Trophoblast cell (in vitro differentiated cells and primary cell): ENCODE measurements at regions not wholly inside any gene's neighbourhood (a gene's known extent, or its start where the extent isn't known, plus 50 kb on each side); places are given as distances from the start of the nearest gene placed in this dataset.
"Not testable (repeated sequence)": the region's sequence is repeated elsewhere in the genome, so short reads cannot be mapped to it uniquely, and the experiment has no call there.

Source experiments
- DNase-seq, 2 donors: peaks; one replicate each; pipeline ENCODE4 v3.0.0-alpha.2; 2016
- H2AFZ ChIP-seq: 2 replicates; pipeline ENCODE4 v1.6.1; 2013; ENCODE audit warnings: low read length, moderate library complexity, mild to moderate bottlenecking; ENCODE audit not compliant: insufficient read depth, poor library complexity
- H2AK5ac ChIP-seq: 2 replicates; pipeline ENCODE4 v1.6.1; 2013; ENCODE audit warnings: mild to moderate bottlenecking, low read length
- H2BK120ac ChIP-seq: 2 replicates; pipeline ENCODE4 v1.6.1; 2013; ENCODE audit warnings: low read length, mild to moderate bottlenecking, moderate library complexity; ENCODE audit not compliant: insufficient read depth, poor library complexity
- H2BK12ac ChIP-seq: 2 replicates; pipeline ENCODE4 v1.6.1; 2013; ENCODE audit warnings: mild to moderate bottlenecking, low read length, moderate library complexity
- H2BK5ac ChIP-seq: 2 replicates; pipeline ENCODE4 v1.6.1; 2013; ENCODE audit warnings: low read length, low read depth, moderate library complexity, mild to moderate bottlenecking; ENCODE audit not compliant: poor library complexity
- H3K14ac ChIP-seq: 2 replicates; pipeline ENCODE4 v1.6.1; 2013; ENCODE audit warnings: mild to moderate bottlenecking, low read length
- H3K18ac ChIP-seq: 2 replicates; pipeline ENCODE4 v1.6.1; 2013; ENCODE audit warnings: mild to moderate bottlenecking, low read length
- H3K23ac ChIP-seq: 2 replicates; pipeline ENCODE4 v1.6.1; 2013; ENCODE audit warnings: low read length
- H3K27ac ChIP-seq: 2 replicates; pipeline ENCODE4 v1.5.1; 2013; ENCODE audit warnings: low read depth, mild to moderate bottlenecking, inconsistent platforms, low read length, moderate library complexity
- H3K27me3 ChIP-seq: 2 replicates; pipeline ENCODE4 v1.6.1; 2013; ENCODE audit warnings: inconsistent platforms, mild to moderate bottlenecking, low read length, moderate library complexity; ENCODE audit not compliant: insufficient read depth
- H3K36me3 ChIP-seq, 2 experiments: 1 replicate in 1 of 2; 2 replicates in 1 of 2; pipeline ENCODE4 v1.6.1; 2013; ENCODE audit warnings: low read length in 2 of 2, mild to moderate bottlenecking in 2 of 2, moderate library complexity in 1 of 2; ENCODE audit not compliant: insufficient read depth in 2 of 2, control insufficient read depth in 1 of 2
- H3K4ac ChIP-seq: 2 replicates; pipeline ENCODE4 v1.6.1; 2013; ENCODE audit warnings: low read depth, mild to moderate bottlenecking, low read length, moderate library complexity
- H3K4me1 ChIP-seq, 2 experiments: 1 replicate in 1 of 2; 2 replicates in 1 of 2; pipeline ENCODE4 v1.6.1; 2013; ENCODE audit warnings: low read length in 2 of 2, mild to moderate bottlenecking in 2 of 2, moderate library complexity in 1 of 2; ENCODE audit not compliant: insufficient read depth in 2 of 2, control insufficient read depth in 1 of 2
- H3K4me2 ChIP-seq: 2 replicates; pipeline ENCODE4 v1.6.1; 2013; ENCODE audit warnings: inconsistent platforms, mild to moderate bottlenecking, low read length, moderate library complexity
- H3K4me3 ChIP-seq: 2 replicates; pipeline ENCODE4 v1.5.1; 2013; ENCODE audit warnings: mild to moderate bottlenecking, low read depth, low read length, inconsistent platforms
- H3K79me1 ChIP-seq: one replicate; pipeline ENCODE4 v1.6.1; 2013; ENCODE audit warnings: low read length
- H3K79me2 ChIP-seq: 2 replicates; pipeline ENCODE4 v1.6.1; 2013; ENCODE audit warnings: low read length, mild to moderate bottlenecking; ENCODE audit not compliant: control insufficient read depth, insufficient read depth, poor library complexity
- H3K9ac ChIP-seq: 2 replicates; pipeline ENCODE4 v1.6.1; 2013; ENCODE audit warnings: mild to moderate bottlenecking, low read length
- H3K9me3 ChIP-seq: 2 replicates; pipeline ENCODE4 v1.6.1; 2013; ENCODE audit warnings: low read depth, mild to moderate bottlenecking, control low read depth, inconsistent platforms, low read length; ENCODE audit not compliant: insufficient read depth
- H4K12ac ChIP-seq: 2 replicates; pipeline ENCODE4 v1.6.1; 2013; ENCODE audit warnings: low read depth, mild to moderate bottlenecking, low read length, moderate library complexity
- H4K8ac ChIP-seq: 2 replicates; pipeline ENCODE4 v1.6.1; 2013; ENCODE audit warnings: low read depth, mild to moderate bottlenecking, low read length, moderate library complexity
- H4K91ac ChIP-seq: one replicate; pipeline ENCODE4 v1.6.1; 2013; ENCODE audit warnings: low read depth, mild to moderate bottlenecking, low read length, moderate library complexity
- WGBS: extraction: QIAGEN DNeasy Blood & Tissue Kit; methylation state at CpG from one replicate; pipeline ENCODE4 v1.1.7; 2013; ENCODE audit warnings: missing lambda C conversion rate; ENCODE audit not compliant: insufficient read length, insufficient coverage; ENCODE audit errors: extremely low coverage; 5-methylcytosine and 5-hydroxymethylcytosine counted together

GRCh38 chrX:138886769-138887168, 175.3 kb upstream of the FGF13 start:
- H3K4me2 ChIP-seq, result no peak overlapping the region
- no peak overlapping the region for H3K9ac ChIP-seq
- no peak overlapping the region for H4K91ac ChIP-seq
- H2BK120ac ChIP-seq, result no peak overlapping the region
- no peak overlapping the region for H3K4me3 ChIP-seq
- no peak overlapping the region for H2AFZ ChIP-seq
- no peak overlapping the region for H3K4ac ChIP-seq
- no peak overlapping the region for H3K18ac ChIP-seq
- no peak overlapping the region for H2BK12ac ChIP-seq
- H3K14ac ChIP-seq, result no peak overlapping the region
- no peak overlapping the region for H2BK5ac ChIP-seq
- no CpG with 5 or more reads among the region's 2 CpGs for WGBS
- H3K9me3 ChIP-seq, result no peaks in the 10 kb centered on the region
- H3K27me3 ChIP-seq, result no peaks in the 10 kb centered on the region
- H3K36me3 ChIP-seq, result no peaks in the 10 kb centered on the region
- H4K12ac ChIP-seq, result no peak overlapping the region
- H3K23ac ChIP-seq, result no peak overlapping the region
- no peaks in the 10 kb centered on the region for H3K4me1 ChIP-seq
- H3K27ac ChIP-seq, result no peak overlapping the region
- H3K79me1 ChIP-seq, result no peaks in the 10 kb centered on the region
- no peak overlapping the region for H2AK5ac ChIP-seq
- no peaks in the 10 kb centered on the region for H3K79me2 ChIP-seq
- DNase-seq, result no peak
- no peak overlapping the region for H4K8ac ChIP-seq

- no peak overlapping the region for H3K9ac ChIP-seq
- no peak overlapping the region for H4K12ac ChIP-seq
- H3K27me3 ChIP-seq, result no peaks in the 10 kb centered on the region
- no peak overlapping the region for H2BK120ac ChIP-seq
- no peak overlapping the region for H2BK5ac ChIP-seq
- DNase-seq, result peak in 1 of 2 donors; percentile 1
- no peak overlapping the region for H3K4me2 ChIP-seq
- no peak overlapping the region for H4K8ac ChIP-seq
- H3K4me1 ChIP-seq, result no peaks in the 10 kb centered on the region
- H2AK5ac ChIP-seq, result no peak overlapping the region
- H3K36me3 ChIP-seq, result no peaks in the 10 kb centered on the region
- no peaks in the 10 kb centered on the region for H3K79me2 ChIP-seq
- no peak overlapping the region for H3K4me3 ChIP-seq
- no peaks in the 10 kb centered on the region for H3K79me1 ChIP-seq
- no peak overlapping the region for H3K27ac ChIP-seq
- no peak overlapping the region for H4K91ac ChIP-seq
- H3K23ac ChIP-seq, result no peak overlapping the region
- H3K18ac ChIP-seq, result no peak overlapping the region
- H2BK12ac ChIP-seq, result no peak overlapping the region
- H3K4ac ChIP-seq, result no peak overlapping the region
- no CpG with 5 or more reads among the region's 6 CpGs for WGBS
- H2AFZ ChIP-seq, result no peak overlapping the region
- H3K9me3 ChIP-seq, result no peaks in the 10 kb centered on the region
- H3K14ac ChIP-seq, result no peak overlapping the region
These were observed 174.4 kb upstream of the FGF13 start for GRCh38 chrX:138885886-138886285.

GRCh38 chrX:138880293-138880692, 168.8 kb upstream of the FGF13 start:
- not testable (repeated sequence) for H3K4me2 ChIP-seq, H3K27me3 ChIP-seq, H3K23ac ChIP-seq, H3K4me3 ChIP-seq, H3K4me1 ChIP-seq, H3K27ac ChIP-seq, H2AFZ ChIP-seq, DNase-seq, H3K14ac ChIP-seq, H3K9ac ChIP-seq, H2BK120ac ChIP-seq, H2BK12ac ChIP-seq, H2AK5ac ChIP-seq, H4K91ac ChIP-seq, H4K12ac ChIP-seq, H3K36me3 ChIP-seq, H3K18ac ChIP-seq, H4K8ac ChIP-seq, H2BK5ac ChIP-seq, H3K79me2 ChIP-seq, H3K4ac ChIP-seq, H3K79me1 ChIP-seq, H3K9me3 ChIP-seq
- no CpG with 5 or more reads among the region's 4 CpGs for WGBS

GRCh38 chrX:138877746-138878145, 166.2 kb upstream of the FGF13 start:
- Histone ChIP-seq H2BK5ac (no peak overlapping the region), H3K9ac (no peak overlapping the region), H3K14ac (no peak overlapping the region), H3K4me1 (no peaks in the 10 kb centered on the region), H2AFZ (no peak overlapping the region), H3K4me3 (no peak overlapping the region), H3K23ac (no peak overlapping the region), H3K9me3 (no peaks in the 10 kb centered on the region), H2BK120ac (no peak overlapping the region), H4K8ac (no peak overlapping the region), H3K79me2 (no peaks in the 10 kb centered on the region), H4K91ac (no peak overlapping the region), H3K79me1 (no peaks in the 10 kb centered on the region), H3K36me3 (no peaks in the 10 kb centered on the region), H3K4me2 (no peak overlapping the region), H3K27me3 (no peaks in the 10 kb centered on the region), H3K4ac (no peak overlapping the region), H3K18ac (no peak overlapping the region), H3K27ac (no peak overlapping the region), H2AK5ac (no peak overlapping the region), H2BK12ac (no peak overlapping the region), H4K12ac (no peak overlapping the region)
- no peak for DNase-seq
- WGBS, result no CpG with 5 or more reads among the region's 2 CpGs
